RWPE2 (cell line): ENCODE measurements at regions not wholly inside any gene's neighbourhood (a gene's known extent, or its start where the extent isn't known, plus 50 kb on each side); places are given as distances from the start of the nearest gene placed in this dataset.
A peak's percentile ranks its signal among the peaks of the same experiment; 100 is the strongest.

Experiments
- ATAC-seq: fragments of 200-7000 bp; cut with Tn5 transposase; 3 replicates; pipeline ENCODE4 v1.9.1; 2021; ENCODE audit warnings: low read depth
- DNase-seq: peaks from one replicate; pipeline ENCODE4 v3.0.0-alpha.2; 2020; ENCODE audit warnings: low spot score
- H3K27ac ChIP-seq: fragments of 450-650 bp; 2 replicates; pipeline ENCODE4 v1.5.1; 2017; ENCODE audit warnings: mild to moderate bottlenecking; ENCODE audit not compliant: poor library complexity, severe bottlenecking
- H3K27me3 ChIP-seq: fragments of 250-450 bp; sonication (Bioruptor Pico); 2 replicates; pipeline ENCODE4 v1.5.1; 2021; ENCODE audit warnings: mild to moderate bottlenecking, moderate library complexity; ENCODE audit not compliant: insufficient read depth, poor library complexity, severe bottlenecking
- H3K36me3 ChIP-seq: fragments of 250-450 bp; sonication (Bioruptor Pico); 2 replicates; pipeline ENCODE4 v1.5.1; 2020; ENCODE audit warnings: low read depth, mild to moderate bottlenecking, moderate library complexity
- H3K4me1 ChIP-seq: fragments of 250-450 bp; sonication (Bioruptor Pico); 2 replicates; pipeline ENCODE4 v1.5.1; 2021; ENCODE audit warnings: mild to moderate bottlenecking, moderate library complexity; ENCODE audit not compliant: insufficient read depth, poor library complexity, severe bottlenecking
- H3K4me3 ChIP-seq: fragments of 250-450 bp; sonication (Bioruptor Pico); 2 replicates; pipeline ENCODE4 v1.5.1; 2021; ENCODE audit warnings: mild to moderate bottlenecking, moderate library complexity; ENCODE audit not compliant: severe bottlenecking
- H3K9me3 ChIP-seq: fragments of 250-450 bp; sonication (Bioruptor Pico); 2 replicates; pipeline ENCODE4 v1.5.1; 2021; ENCODE audit warnings: mild to moderate bottlenecking, moderate library complexity; ENCODE audit not compliant: severe bottlenecking
- CTCF ChIP-seq: fragments of 450-650 bp; IDR thresholded peaks from one replicate; pipeline ENCODE4 v1.5.1; 2017; ENCODE audit warnings: mild to moderate bottlenecking, moderate library complexity; ENCODE audit not compliant: poor library complexity, severe bottlenecking

GRCh38 chrX:39703307-39703706 lies 394.5 kb downstream of the BCOR start:
- no peak overlapping the region for H3K4me3 ChIP-seq
- H3K36me3 ChIP-seq: no peaks in the 10 kb centered on the region
- H3K27me3 ChIP-seq: no peaks in the 10 kb centered on the region
- DNase-seq (no peak), ATAC-seq (no peak)
- peaks cover 3% of the 10 kb centered on the region for H3K4me1 ChIP-seq
- no peak for TF ChIP-seq CTCF
- no peaks in the 10 kb centered on the region for H3K9me3 ChIP-seq
- no peak overlapping the region for H3K27ac ChIP-seq

- H3K4me3 ChIP-seq: no peak overlapping the region
- H3K9me3 ChIP-seq: no peaks in the 10 kb centered on the region
- no peak for TF ChIP-seq CTCF
- DNase-seq (no peak), ATAC-seq (no peak)
- H3K4me1 ChIP-seq: peaks cover 3% of the 10 kb centered on the region
- H3K27me3 ChIP-seq: no peaks in the 10 kb centered on the region
- no peak overlapping the region for H3K27ac ChIP-seq
- H3K36me3 ChIP-seq: no peaks in the 10 kb centered on the region
Observed at GRCh38 chrX:39704590-39704989, 393.2 kb downstream of the BCOR start.

- no peak overlapping the region for H3K27ac ChIP-seq
- ATAC-seq (peak; percentile 91), DNase-seq (peak; percentile 58)
Observed at GRCh38 chrX:39705290-39705689, 392.5 kb downstream of the BCOR start.

GRCh38 chrX:39709364-39709763 lies 388.4 kb downstream of the BCOR start:
- H3K9me3 ChIP-seq: no peaks in the 10 kb centered on the region
- TF ChIP-seq CTCF: no peak
- H3K27ac ChIP-seq: no peak overlapping the region
- no peaks in the 10 kb centered on the region for H3K27me3 ChIP-seq
- no peaks in the 10 kb centered on the region for H3K36me3 ChIP-seq
- ATAC-seq (no peak), DNase-seq (no peak)
- no peak overlapping the region for H3K4me3 ChIP-seq
- peaks cover 3% of the 10 kb centered on the region for H3K4me1 ChIP-seq

More at GRCh38 chrX:39705290-39705689, 392.5 kb downstream of the BCOR start:
- peak; percentile 42 for TF ChIP-seq CTCF
- H3K9me3 ChIP-seq: no peaks in the 10 kb centered on the region
- no peaks in the 10 kb centered on the region for H3K36me3 ChIP-seq
- no peaks in the 10 kb centered on the region for H3K27me3 ChIP-seq
- no peak overlapping the region for H3K4me3 ChIP-seq
- H3K4me1 ChIP-seq: peaks cover 3% of the 10 kb centered on the region

- DNase-seq: no peak
- H3K36me3 ChIP-seq: no peaks in the 10 kb centered on the region
- H3K4me3 ChIP-seq: no peak overlapping the region
- H3K27ac ChIP-seq: no peak overlapping the region
- no peaks in the 10 kb centered on the region for H3K27me3 ChIP-seq
- H3K9me3 ChIP-seq: no peaks in the 10 kb centered on the region
- no peak for TF ChIP-seq CTCF
- H3K4me1 ChIP-seq: peaks cover 3% of the 10 kb centered on the region
- no peak for ATAC-seq
Observed at GRCh38 chrX:39709812-39710211, 387.9 kb downstream of the BCOR start.
